ENCODE measurements at regions not wholly inside any gene's neighbourhood (a gene's known extent, or its start where the extent isn't known, plus 50 kb on each side); places are given as distances from the start of the nearest gene placed in this dataset.

DNA sequence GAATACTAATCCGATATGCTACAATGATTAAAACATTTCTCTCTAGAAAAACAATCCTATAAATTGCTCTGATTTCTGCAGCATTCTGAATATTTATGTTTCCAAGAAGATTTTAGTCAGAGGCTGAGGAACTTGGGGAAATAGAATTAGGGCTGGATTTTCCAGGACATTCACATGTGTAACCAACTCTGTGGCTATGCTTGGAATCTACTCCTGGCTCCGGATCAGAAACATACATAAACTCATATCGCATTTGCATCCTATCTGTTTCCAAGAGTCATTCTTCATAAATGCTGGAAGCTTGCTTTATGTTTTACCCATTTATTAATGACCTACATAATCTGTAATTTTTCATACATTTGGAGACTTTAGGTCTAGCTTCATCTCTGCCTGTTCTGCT is 459.9 kb upstream of the MARCKS start:
- no peak for DNase-seq
- Histone ChIP-seq H3K27me3 (no peaks in the 10 kb centered on the region), H3K4me3 (no peak overlapping the region), H3K27ac (no peak overlapping the region), H3K36me3 (no peaks in the 10 kb centered on the region), H3K9me3 (no peaks in the 10 kb centered on the region), H3K4me1 (no peaks in the 10 kb centered on the region)
- intact Hi-C loops (cut with DNase I; ENCODE audit: low total_unique reads), result no loop called here
- no peak for TF ChIP-seq CTCF (IDR thresholded peaks at IDR 0.05)

DNA sequence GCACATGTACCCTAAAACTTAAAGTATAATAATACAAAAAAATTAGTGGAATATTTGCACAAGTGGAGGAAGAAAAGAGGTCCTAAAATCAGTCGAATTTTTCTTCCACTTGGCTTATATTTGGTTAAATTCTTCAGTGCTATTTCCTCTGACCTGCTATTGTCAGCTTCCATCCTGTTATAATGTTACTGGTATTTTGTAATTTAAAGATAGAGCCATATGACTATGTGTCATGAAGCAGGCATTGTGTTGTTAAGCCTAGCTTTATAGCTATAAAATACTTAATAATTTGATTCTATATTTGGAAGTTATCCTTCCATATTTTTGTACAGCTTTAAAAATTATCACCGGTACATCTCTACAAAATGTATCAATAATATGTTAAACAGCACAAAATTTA is 455.9 kb upstream of the MARCKS start:
- no peak overlapping the region for H3K27ac ChIP-seq
- no peaks in the 10 kb centered on the region for H3K36me3 ChIP-seq
- intact Hi-C loops (cut with DNase I; ENCODE audit: low total_unique reads), result no loop called here
- no peaks in the 10 kb centered on the region for H3K9me3 ChIP-seq
- H3K4me3 ChIP-seq, result no peak overlapping the region
- no peak for DNase-seq
- no peaks in the 10 kb centered on the region for H3K27me3 ChIP-seq
- no peaks in the 10 kb centered on the region for H3K4me1 ChIP-seq
- no peak for TF ChIP-seq POLR2A (IDR thresholded peaks at IDR 0.05)
- TF ChIP-seq CTCF (IDR thresholded peaks at IDR 0.05), result no peak

DNA sequence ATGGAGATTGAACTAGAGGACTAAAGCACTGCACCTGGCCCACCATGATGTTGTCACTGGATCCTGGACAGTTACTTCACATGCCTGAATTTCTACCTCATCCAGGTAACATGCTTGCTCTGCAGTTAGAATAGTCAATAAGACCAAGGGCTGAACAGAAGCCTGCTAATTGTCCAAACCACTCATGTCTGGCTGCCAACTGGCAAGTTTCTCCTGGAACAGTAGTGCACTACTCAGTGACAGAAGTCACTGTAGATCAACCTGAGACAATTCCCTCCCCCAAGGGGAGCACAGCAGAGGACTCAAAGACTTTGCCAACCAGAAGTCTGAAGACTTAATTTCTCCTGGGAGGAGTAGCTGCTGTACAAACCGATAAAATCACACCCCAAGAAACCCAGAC is 454.6 kb upstream of the MARCKS start:
- Histone ChIP-seq H3K27ac (no peak overlapping the region), H3K4me3 (no peak overlapping the region), H3K4me1 (no peaks in the 10 kb centered on the region), H3K27me3 (no peaks in the 10 kb centered on the region), H3K9me3 (no peaks in the 10 kb centered on the region), H3K36me3 (no peaks in the 10 kb centered on the region)
- intact Hi-C loops (cut with DNase I; ENCODE audit: low total_unique reads), result no loop called here
- TF ChIP-seq POLR2A (IDR thresholded peaks at IDR 0.05) (no peak), CTCF (IDR thresholded peaks at IDR 0.05) (no peak)
- DNase-seq, result no peak

GRCh38 chr6:113403966-113404595 is 453.1 kb upstream of the MARCKS start:
- Histone ChIP-seq H3K36me3 (no peaks in the 10 kb centered on the region), H3K27me3 (no peaks in the 10 kb centered on the region), H3K4me3 (no peak overlapping the region), H3K9me3 (no peaks in the 10 kb centered on the region), H3K27ac (peak overlapping the region in 1 of 2 donors; percentile 26), H3K4me1 (no peaks in the 10 kb centered on the region)
- TF ChIP-seq POLR2A (IDR thresholded peaks at IDR 0.05), result no peak
- no peak for TF ChIP-seq CTCF (IDR thresholded peaks at IDR 0.05)
- intact Hi-C loops (cut with DNase I; ENCODE audit: low total_unique reads), result no loop called here
- no peak for DNase-seq

DNA sequence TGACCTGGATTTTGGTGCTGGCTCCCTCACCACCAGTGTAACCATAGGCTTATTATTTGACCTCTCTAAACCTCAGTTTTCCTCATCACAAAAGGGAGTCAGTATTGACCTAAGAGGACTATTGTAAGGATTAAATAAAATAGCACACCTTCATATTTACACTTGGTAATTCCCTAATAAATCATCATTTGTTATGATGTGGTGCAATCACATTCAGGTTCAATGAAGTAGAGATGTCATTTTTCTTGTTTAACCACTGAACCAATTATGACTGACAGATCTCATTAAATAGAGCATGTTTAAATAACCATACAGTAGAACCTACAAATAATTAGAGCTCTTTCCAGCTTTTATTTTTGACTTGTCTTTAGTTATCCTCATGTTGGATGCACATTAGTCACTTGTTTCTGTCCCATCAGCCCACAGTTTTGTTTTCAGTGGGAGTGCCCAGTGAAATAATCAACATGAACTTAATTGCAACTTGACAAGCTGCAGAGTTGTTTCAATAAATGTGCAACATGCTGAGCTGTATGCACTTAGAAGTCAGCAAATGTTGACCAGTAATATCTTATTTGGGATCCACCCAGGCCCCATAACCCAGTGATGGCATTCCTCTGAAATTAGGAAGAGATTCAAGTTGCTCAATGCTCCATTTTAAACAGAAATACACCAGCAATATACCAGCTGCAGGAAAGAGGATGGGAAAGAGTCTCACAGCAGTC is 451.7 kb upstream of the MARCKS start:
- intact Hi-C loops (cut with DNase I; ENCODE audit: low total_unique reads), result no loop called here
- no peaks in the 10 kb centered on the region for H3K4me1 ChIP-seq
- DNase-seq, result no peak
- H3K27ac ChIP-seq, result peak overlapping the region in 1 of 2 donors; percentile 26
- H3K27me3 ChIP-seq, result no peaks in the 10 kb centered on the region
- no peaks in the 10 kb centered on the region for H3K36me3 ChIP-seq
- no peak for TF ChIP-seq CTCF (IDR thresholded peaks at IDR 0.05)
- no peak for TF ChIP-seq POLR2A (IDR thresholded peaks at IDR 0.05)
- H3K9me3 ChIP-seq, result no peaks in the 10 kb centered on the region
- no peak overlapping the region for H3K4me3 ChIP-seq
